Hepatocyte (in vitro differentiated cells): ENCODE measurements at regions not wholly inside any gene's neighbourhood (a gene's known extent, or its start where the extent isn't known, plus 50 kb on each side); places are given as distances from the start of the nearest gene placed in this dataset.

ENCODE experiments used
- CTCF ChIP-seq: fragments of 200-600 bp; sonication (generic); IDR thresholded peaks from 2 replicates; pipeline ENCODE4 v1.5.1; 2016; ENCODE audit warnings: antibody characterized with exemption, mild to moderate bottlenecking; ENCODE audit not compliant: poor library complexity
- EZH2 ChIP-seq: fragments of 200-600 bp; sonication (generic); IDR thresholded peaks from 2 replicates; pipeline ENCODE4 v1.6.1; 2016; ENCODE audit warnings: antibody characterized with exemption, mild to moderate bottlenecking, borderline replicate concordance

- TF ChIP-seq CTCF, result no peak
- TF ChIP-seq EZH2, result no peak
Observed at GRCh38 chr2:16217291-16217690, 276.9 kb downstream of the MYCN start.
